Amniotic epithelial cell (primary cell): ENCODE measurements at regions not wholly inside any gene's neighbourhood (a gene's known extent, or its start where the extent isn't known, plus 50 kb on each side); places are given as distances from the start of the nearest gene placed in this dataset.

Experiments used
- DNase-seq: peaks from one replicate; pipeline ENCODE4 v3.0.0-alpha.2; 2010; ENCODE audit warnings: low read depth

GRCh38 chr6:4327841-4328240 lies 192.5 kb upstream of the ECI2 start:
- peak; percentile 43 for DNase-seq

- DNase-seq: no peak
Observed at GRCh38 chr6:4324746-4325145, 189.4 kb upstream of the ECI2 start.

- DNase-seq: peak; percentile 79
Observed at GRCh38 chr6:4323322-4323721, 187.9 kb upstream of the ECI2 start.

- DNase-seq: peak; percentile 80
Observed at GRCh38 chr6:4322846-4323309, 187.5 kb upstream of the ECI2 start.

GRCh38 chr6:4322134-4322845 lies 186.9 kb upstream of the ECI2 start:
- DNase-seq: no peak

- peak; percentile 100 for DNase-seq
Observed at GRCh38 chr6:4320860-4321259, 185.5 kb upstream of the ECI2 start.

- DNase-seq: peak; percentile 87
Observed at GRCh38 chr6:4319981-4320683, 184.8 kb upstream of the ECI2 start.

GRCh38 chr6:4318321-4318720 lies 182.9 kb upstream of the ECI2 start:
- no peak for DNase-seq

- peak; percentile 89 for DNase-seq
Observed at GRCh38 chr6:4316867-4317400, 181.6 kb upstream of the ECI2 start.

GRCh38 chr6:4314201-4314707 lies 178.9 kb upstream of the ECI2 start:
- DNase-seq: no peak

- DNase-seq: peak; percentile 96
Observed at GRCh38 chr6:4313044-4313686, 177.8 kb upstream of the ECI2 start.

GRCh38 chr6:4311976-4312860 lies 176.8 kb upstream of the ECI2 start:
- DNase-seq: no peak

GRCh38 chr6:4309540-4309939 lies 174.2 kb upstream of the ECI2 start:
- no peak for DNase-seq

- DNase-seq: no peak
Observed at GRCh38 chr6:4308364-4308763, 173.0 kb upstream of the ECI2 start.

- DNase-seq: no peak
Observed at GRCh38 chr6:4304927-4305455, 169.6 kb upstream of the ECI2 start.

GRCh38 chr6:4303638-4304037 lies 168.3 kb upstream of the ECI2 start:
- no peak for DNase-seq

GRCh38 chr6:4302524-4302923 lies 167.1 kb upstream of the ECI2 start:
- no peak for DNase-seq

- no peak for DNase-seq
Observed at GRCh38 chr6:4301871-4302270, 166.5 kb upstream of the ECI2 start.

- DNase-seq: no peak
Observed at GRCh38 chr6:4300917-4301316, 165.5 kb upstream of the ECI2 start.

GRCh38 chr6:4299476-4299875 lies 164.1 kb upstream of the ECI2 start:
- DNase-seq: peak; percentile 42

GRCh38 chr6:4297348-4297747 lies 162.0 kb upstream of the ECI2 start:
- DNase-seq: no peak
